Activated naive CD4-positive, alpha-beta T cell treated with anti-CD3 and anti-CD28 coated beads, Interleukin-2, amount 10 ng/mL, durations not matched to agents 7 days and 5 days (primary cell): ENCODE measurements at regions not wholly inside any gene's neighbourhood (a gene's known extent, or its start where the extent isn't known, plus 50 kb on each side); places are given as distances from the start of the nearest gene placed in this dataset.
"Not testable (repeated sequence)": the region's sequence is repeated elsewhere in the genome, so short reads cannot be mapped to it uniquely, and the experiment has no call there.

ENCODE experiments used
- CTCF ChIA-PET: fragments of 350-600 bp; sonication (Branson Sonifier 250); formaldehyde crosslinking; loops from one replicate; lab custom pipeline; 2021; ENCODE audit warnings: antibody characterized with exemption; lab: Charles Lee
- DNase-seq: peaks from one replicate; pipeline ENCODE4 v3.0.0-alpha.2; 2020
- H3K27ac Mint-ChIP-seq: one replicate; pipeline ENCODE4 v1.8.0; 2021; ENCODE audit warnings: mild to moderate bottlenecking, moderate library complexity, mixed read lengths
- H3K27me3 Mint-ChIP-seq: one replicate; pipeline ENCODE4 v1.8.0; 2021; ENCODE audit warnings: mild to moderate bottlenecking, mixed read lengths
- H3K36me3 Mint-ChIP-seq: one replicate; pipeline ENCODE4 v1.8.0; 2021; ENCODE audit warnings: mixed read lengths
- H3K4me1 Mint-ChIP-seq: one replicate; pipeline ENCODE4 v1.8.0; 2021; ENCODE audit warnings: mixed read lengths
- H3K4me3 Mint-ChIP-seq: one replicate; pipeline ENCODE4 v1.8.0; 2021; ENCODE audit warnings: mild to moderate bottlenecking, moderate library complexity, mixed read lengths
- H3K9me3 Mint-ChIP-seq: one replicate; pipeline ENCODE4 v1.8.0; 2021; ENCODE audit warnings: mixed read lengths

- no peak for DNase-seq
- Mint-ChIP-seq H3K4me3 (no peak overlapping the region), H3K4me1 (no peaks in the 10 kb centered on the region), H3K9me3 (peaks cover 2% of the 10 kb centered on the region), H3K36me3 (no peaks in the 10 kb centered on the region), H3K27me3 (no peaks in the 10 kb centered on the region), H3K27ac (no peak overlapping the region)
- CTCF ChIA-PET: no interaction called here
These were observed 60.4 kb upstream of the PDHA2 start for GRCh38 chr4:95779447-95779846.

- H3K4me1 Mint-ChIP-seq: no peaks in the 10 kb centered on the region
- H3K9me3 Mint-ChIP-seq: peaks cover 2% of the 10 kb centered on the region
- DNase-seq: no peak
- no peak overlapping the region for H3K27ac Mint-ChIP-seq
- H3K36me3 Mint-ChIP-seq: no peaks in the 10 kb centered on the region
- CTCF ChIA-PET: no interaction called here
- no peak overlapping the region for H3K4me3 Mint-ChIP-seq
- H3K27me3 Mint-ChIP-seq: no peaks in the 10 kb centered on the region
These were observed 61.2 kb upstream of the PDHA2 start for GRCh38 chr4:95778666-95779065.

GRCh38 chr4:95770605-95771004 is 69.3 kb upstream of the PDHA2 start:
- H3K4me1 Mint-ChIP-seq, H3K4me3 Mint-ChIP-seq, H3K9me3 Mint-ChIP-seq, H3K36me3 Mint-ChIP-seq, CTCF ChIA-PET, DNase-seq, H3K27me3 Mint-ChIP-seq, H3K27ac Mint-ChIP-seq: not testable (repeated sequence)

GRCh38 chr4:95764961-95765360 is 74.9 kb upstream of the PDHA2 start:
- CTCF ChIA-PET: no interaction called here
- Mint-ChIP-seq H3K4me3 (no peak overlapping the region), H3K27ac (no peak overlapping the region), H3K9me3 (no peaks in the 10 kb centered on the region), H3K4me1 (no peaks in the 10 kb centered on the region), H3K36me3 (no peaks in the 10 kb centered on the region), H3K27me3 (no peaks in the 10 kb centered on the region)
- no peak for DNase-seq

GRCh38 chr4:95761871-95762270 is 78.0 kb upstream of the PDHA2 start:
- H3K4me1 Mint-ChIP-seq: no peaks in the 10 kb centered on the region
- DNase-seq: no peak
- no peaks in the 10 kb centered on the region for H3K27me3 Mint-ChIP-seq
- no peak overlapping the region for H3K4me3 Mint-ChIP-seq
- no peaks in the 10 kb centered on the region for H3K36me3 Mint-ChIP-seq
- no peaks in the 10 kb centered on the region for H3K9me3 Mint-ChIP-seq
- CTCF ChIA-PET: no interaction called here
- H3K27ac Mint-ChIP-seq: no peak overlapping the region

GRCh38 chr4:95761426-95761825 is 78.5 kb upstream of the PDHA2 start:
- no peaks in the 10 kb centered on the region for H3K36me3 Mint-ChIP-seq
- H3K4me3 Mint-ChIP-seq: no peak overlapping the region
- no peak overlapping the region for H3K27ac Mint-ChIP-seq
- CTCF ChIA-PET: no interaction called here
- H3K4me1 Mint-ChIP-seq: no peaks in the 10 kb centered on the region
- no peak for DNase-seq
- H3K27me3 Mint-ChIP-seq: no peaks in the 10 kb centered on the region
- H3K9me3 Mint-ChIP-seq: no peaks in the 10 kb centered on the region

- H3K4me1 Mint-ChIP-seq, H3K4me3 Mint-ChIP-seq, CTCF ChIA-PET, DNase-seq, H3K27me3 Mint-ChIP-seq, H3K9me3 Mint-ChIP-seq, H3K36me3 Mint-ChIP-seq, H3K27ac Mint-ChIP-seq: not testable (repeated sequence)
These were observed 79.2 kb upstream of the PDHA2 start for GRCh38 chr4:95760646-95761045.

GRCh38 chr4:95758001-95758400 is 81.9 kb upstream of the PDHA2 start:
- Mint-ChIP-seq H3K4me1 (no peaks in the 10 kb centered on the region), H3K27me3 (no peaks in the 10 kb centered on the region), H3K36me3 (no peaks in the 10 kb centered on the region), H3K9me3 (no peaks in the 10 kb centered on the region), H3K27ac (no peak overlapping the region), H3K4me3 (no peak overlapping the region)
- CTCF ChIA-PET: interaction anchor here (0.6 kb wide), 1 partner anchor 17 kb away, joined by 3 read pairs; no protein-coding TSS in a partner anchor
- DNase-seq: no peak

GRCh38 chr4:95754667-95755066 is 85.2 kb upstream of the PDHA2 start:
- H3K27ac Mint-ChIP-seq: no peak overlapping the region
- DNase-seq: no peak
- CTCF ChIA-PET: no interaction called here
- H3K36me3 Mint-ChIP-seq: no peaks in the 10 kb centered on the region
- H3K4me1 Mint-ChIP-seq: no peaks in the 10 kb centered on the region
- H3K9me3 Mint-ChIP-seq: no peaks in the 10 kb centered on the region
- no peak overlapping the region for H3K4me3 Mint-ChIP-seq
- H3K27me3 Mint-ChIP-seq: no peaks in the 10 kb centered on the region

GRCh38 chr4:95749204-95749603 is 90.7 kb upstream of the PDHA2 start:
- no peaks in the 10 kb centered on the region for H3K36me3 Mint-ChIP-seq
- H3K27me3 Mint-ChIP-seq: no peaks in the 10 kb centered on the region
- H3K27ac Mint-ChIP-seq: no peak overlapping the region
- H3K4me3 Mint-ChIP-seq: no peak overlapping the region
- CTCF ChIA-PET: no interaction called here
- no peaks in the 10 kb centered on the region for H3K9me3 Mint-ChIP-seq
- no peaks in the 10 kb centered on the region for H3K4me1 Mint-ChIP-seq
- DNase-seq: no peak

GRCh38 chr4:95742872-95743271 is 97.0 kb upstream of the PDHA2 start:
- CTCF ChIA-PET: no interaction called here
- Mint-ChIP-seq H3K27ac (no peak overlapping the region), H3K9me3 (no peaks in the 10 kb centered on the region), H3K4me3 (no peak overlapping the region), H3K4me1 (no peaks in the 10 kb centered on the region), H3K36me3 (no peaks in the 10 kb centered on the region), H3K27me3 (no peaks in the 10 kb centered on the region)
- no peak for DNase-seq

GRCh38 chr4:95742179-95742578 is 97.7 kb upstream of the PDHA2 start:
- Mint-ChIP-seq H3K27me3 (no peaks in the 10 kb centered on the region), H3K9me3 (no peaks in the 10 kb centered on the region), H3K36me3 (no peaks in the 10 kb centered on the region), H3K4me1 (no peaks in the 10 kb centered on the region), H3K4me3 (no peak overlapping the region), H3K27ac (no peak overlapping the region)
- no peak for DNase-seq
- CTCF ChIA-PET: no interaction called here

GRCh38 chr4:95732061-95732460 is 107.8 kb upstream of the PDHA2 start:
- no peaks in the 10 kb centered on the region for H3K4me1 Mint-ChIP-seq
- H3K9me3 Mint-ChIP-seq: no peaks in the 10 kb centered on the region
- no peaks in the 10 kb centered on the region for H3K27me3 Mint-ChIP-seq
- CTCF ChIA-PET: no interaction called here
- no peak overlapping the region for H3K27ac Mint-ChIP-seq
- no peak for DNase-seq
- H3K36me3 Mint-ChIP-seq: no peaks in the 10 kb centered on the region
- H3K4me3 Mint-ChIP-seq: no peak overlapping the region

GRCh38 chr4:95729596-95729995 is 110.3 kb upstream of the PDHA2 start:
- Mint-ChIP-seq H3K9me3 (no peaks in the 10 kb centered on the region), H3K4me3 (no peak overlapping the region), H3K27ac (no peak overlapping the region), H3K4me1 (no peaks in the 10 kb centered on the region), H3K36me3 (no peaks in the 10 kb centered on the region), H3K27me3 (no peaks in the 10 kb centered on the region)
- CTCF ChIA-PET: no interaction called here
- DNase-seq: no peak

- Mint-ChIP-seq H3K9me3 (no peaks in the 10 kb centered on the region), H3K27ac (no peak overlapping the region), H3K4me1 (no peaks in the 10 kb centered on the region), H3K36me3 (no peaks in the 10 kb centered on the region), H3K27me3 (no peaks in the 10 kb centered on the region), H3K4me3 (no peak overlapping the region)
- CTCF ChIA-PET: no interaction called here
- no peak for DNase-seq
These were observed 111.7 kb upstream of the PDHA2 start for GRCh38 chr4:95728145-95728544.

- Mint-ChIP-seq H3K27ac (no peak overlapping the region), H3K4me3 (no peak overlapping the region), H3K4me1 (no peaks in the 10 kb centered on the region), H3K27me3 (no peaks in the 10 kb centered on the region), H3K9me3 (peaks cover 4% of the 10 kb centered on the region), H3K36me3 (no peaks in the 10 kb centered on the region)
- CTCF ChIA-PET: no interaction called here
- DNase-seq: no peak
These were observed 124.1 kb upstream of the PDHA2 start for GRCh38 chr4:95715830-95716229.
